Activated CD4-positive, alpha-beta memory T cell treated with anti-CD3 and anti-CD28 coated beads for 36 hours (primary cell): ENCODE measurements at regions not wholly inside any gene's neighbourhood (a gene's known extent, or its start where the extent isn't known, plus 50 kb on each side); places are given as distances from the start of the nearest gene placed in this dataset.
"Not testable (repeated sequence)": the region's sequence is repeated elsewhere in the genome, so short reads cannot be mapped to it uniquely, and the experiment has no call there.

ENCODE experiments used
- CTCF ChIA-PET: fragments of 350-600 bp; sonication (Branson Sonifier 250); formaldehyde crosslinking; loops from one replicate; lab custom pipeline; 2021; ENCODE audit warnings: antibody characterized with exemption, inconsistent platforms; lab: Charles Lee
- POLR2A ChIA-PET: fragments of 350-600 bp; sonication (Branson Sonifier 250); formaldehyde crosslinking; loops from one replicate; lab custom pipeline; 2021; ENCODE audit warnings: antibody characterized with exemption; lab: Charles Lee
- DNase-seq: peaks from one replicate; pipeline ENCODE4 v3.0.0-alpha.2; 2020
- H3K27ac Mint-ChIP-seq: one replicate; pipeline ENCODE4 v1.8.0; 2021; ENCODE audit warnings: mixed read lengths
- H3K27me3 Mint-ChIP-seq: one replicate; pipeline ENCODE4 v1.8.0; 2021; ENCODE audit warnings: mixed read lengths
- H3K36me3 Mint-ChIP-seq: one replicate; pipeline ENCODE4 v1.8.0; 2021; ENCODE audit warnings: mixed read lengths
- H3K4me1 Mint-ChIP-seq: one replicate; pipeline ENCODE4 v1.8.0; 2021; ENCODE audit warnings: low read depth, mixed read lengths
- H3K4me3 Mint-ChIP-seq: one replicate; pipeline ENCODE4 v1.8.0; 2021; ENCODE audit warnings: mild to moderate bottlenecking, mixed read lengths
- H3K9me3 Mint-ChIP-seq: one replicate; pipeline ENCODE4 v1.8.0; 2021; ENCODE audit warnings: mixed read lengths
- intact Hi-C: fragments of 100-400 bp; cut with micrococcal nuclease; formaldehyde crosslinking; loops from one replicate; pipeline ENCODE4 v1.15.1; 2023

DNA sequence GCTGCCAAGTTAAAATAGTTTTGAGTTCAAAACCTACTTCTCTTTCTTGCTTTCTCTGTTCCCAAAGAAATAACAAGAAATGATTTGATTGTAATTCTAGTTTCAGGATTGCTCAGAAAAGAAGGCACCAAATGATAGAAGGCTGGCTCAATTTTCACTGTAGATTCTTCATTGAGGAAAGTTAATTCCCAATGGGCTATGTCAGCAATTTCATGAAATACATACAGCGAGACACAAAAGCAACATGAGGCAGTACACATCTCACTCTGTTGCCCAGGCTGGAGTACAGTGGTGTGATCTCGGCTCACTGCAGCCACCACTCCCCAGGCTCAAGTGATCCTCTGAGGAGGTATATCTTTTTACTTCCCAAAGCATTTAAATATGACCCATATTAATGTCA, 1659.9 kb upstream of the C9orf72 start:
- DNase-seq = no peak
- intact Hi-C loops = no loop called here
- H3K9me3 Mint-ChIP-seq = no peaks in the 10 kb centered on the region
- no peak overlapping the region for H3K27ac Mint-ChIP-seq
- ChIA-PET POLR2A (no interaction called here), CTCF (no interaction called here)
- H3K4me1 Mint-ChIP-seq = no peaks in the 10 kb centered on the region
- no peak overlapping the region for H3K4me3 Mint-ChIP-seq
- H3K27me3 Mint-ChIP-seq = no peaks in the 10 kb centered on the region
- no peaks in the 10 kb centered on the region for H3K36me3 Mint-ChIP-seq

GRCh38 chr9:29241320-29241719, 1668.0 kb upstream of the C9orf72 start:
- H3K27ac Mint-ChIP-seq = no peak overlapping the region

GRCh38 chr9:29245351-29245750, 1672.1 kb upstream of the C9orf72 start:
- Mint-ChIP-seq H3K9me3 (no peaks in the 10 kb centered on the region), H3K4me1 (no peaks in the 10 kb centered on the region), H3K27ac (no peak overlapping the region), H3K27me3 (no peaks in the 10 kb centered on the region), H3K4me3 (no peak overlapping the region), H3K36me3 (no peaks in the 10 kb centered on the region)
- ChIA-PET CTCF (no interaction called here), POLR2A (no interaction called here)
- no peak for DNase-seq
- intact Hi-C loops = no loop called here

More at GRCh38 chr9:29241320-29241719, 1668.0 kb upstream of the C9orf72 start:
- intact Hi-C loops = no loop called here
- H3K4me1 Mint-ChIP-seq = no peaks in the 10 kb centered on the region
- ChIA-PET POLR2A (no interaction called here), CTCF (no interaction called here)
- no peak for DNase-seq
- no peak overlapping the region for H3K4me3 Mint-ChIP-seq
- no peaks in the 10 kb centered on the region for H3K36me3 Mint-ChIP-seq
- H3K27me3 Mint-ChIP-seq = no peaks in the 10 kb centered on the region
- H3K9me3 Mint-ChIP-seq = no peaks in the 10 kb centered on the region

- H3K4me3 Mint-ChIP-seq, H3K27me3 Mint-ChIP-seq, intact Hi-C loops, POLR2A ChIA-PET, H3K9me3 Mint-ChIP-seq, H3K36me3 Mint-ChIP-seq, DNase-seq, CTCF ChIA-PET, H3K4me1 Mint-ChIP-seq, H3K27ac Mint-ChIP-seq: not testable (repeated sequence)
Measured at GRCh38 chr9:29270400-29270799, 1697.1 kb upstream of the C9orf72 start.

- Mint-ChIP-seq H3K4me3 (no peak overlapping the region), H3K36me3 (no peaks in the 10 kb centered on the region)
Measured at GRCh38 chr9:29282121-29282520, 1708.8 kb upstream of the C9orf72 start.

GRCh38 chr9:29285818-29286217, 1712.5 kb upstream of the C9orf72 start:
- Mint-ChIP-seq H3K27me3 (no peaks in the 10 kb centered on the region), H3K9me3 (no peaks in the 10 kb centered on the region), H3K27ac (no peak overlapping the region), H3K4me1 (no peaks in the 10 kb centered on the region), H3K4me3 (no peak overlapping the region), H3K36me3 (no peaks in the 10 kb centered on the region)
- intact Hi-C loops = no loop called here
- DNase-seq = no peak
- POLR2A ChIA-PET = no interaction called here
- CTCF ChIA-PET = no interaction called here

More at GRCh38 chr9:29282121-29282520, 1708.8 kb upstream of the C9orf72 start:
- DNase-seq = no peak
- Mint-ChIP-seq H3K9me3 (no peaks in the 10 kb centered on the region), H3K27me3 (no peaks in the 10 kb centered on the region), H3K4me1 (no peaks in the 10 kb centered on the region), H3K27ac (no peak overlapping the region)
- ChIA-PET POLR2A (no interaction called here), CTCF (no interaction called here)
- intact Hi-C loops = no loop called here

GRCh38 chr9:29289365-29289764, 1716.1 kb upstream of the C9orf72 start:
- peaks cover 10% of the 10 kb centered on the region for H3K9me3 Mint-ChIP-seq
- no peak overlapping the region for H3K4me3 Mint-ChIP-seq
- H3K27ac Mint-ChIP-seq = no peak overlapping the region
- H3K27me3 Mint-ChIP-seq = no peaks in the 10 kb centered on the region
- intact Hi-C loops = no loop called here
- ChIA-PET POLR2A (no interaction called here), CTCF (no interaction called here)
- no peaks in the 10 kb centered on the region for H3K36me3 Mint-ChIP-seq
- H3K4me1 Mint-ChIP-seq = no peaks in the 10 kb centered on the region
- no peak for DNase-seq

- DNase-seq = no peak
- no peaks in the 10 kb centered on the region for H3K36me3 Mint-ChIP-seq
- no peak overlapping the region for H3K4me3 Mint-ChIP-seq
- H3K27me3 Mint-ChIP-seq = no peaks in the 10 kb centered on the region
- intact Hi-C loops = no loop called here
- POLR2A ChIA-PET = no interaction called here
- no peaks in the 10 kb centered on the region for H3K4me1 Mint-ChIP-seq
- CTCF ChIA-PET = no interaction called here
- no peak overlapping the region for H3K27ac Mint-ChIP-seq
- H3K9me3 Mint-ChIP-seq = peaks cover 14% of the 10 kb centered on the region
Measured at GRCh38 chr9:29290516-29290915, 1717.2 kb upstream of the C9orf72 start.

GRCh38 chr9:29297592-29297991, 1724.3 kb upstream of the C9orf72 start:
- no peak for DNase-seq
- Mint-ChIP-seq H3K27ac (no peak overlapping the region), H3K9me3 (peaks cover 14% of the 10 kb centered on the region), H3K27me3 (no peaks in the 10 kb centered on the region), H3K4me3 (no peak overlapping the region), H3K36me3 (no peaks in the 10 kb centered on the region), H3K4me1 (no peaks in the 10 kb centered on the region)
- intact Hi-C loops = no loop called here
- CTCF ChIA-PET = no interaction called here
- POLR2A ChIA-PET = no interaction called here

GRCh38 chr9:29311221-29311620, 1737.9 kb upstream of the C9orf72 start:
- no peak for DNase-seq
- CTCF ChIA-PET = no interaction called here
- no peaks in the 10 kb centered on the region for H3K27me3 Mint-ChIP-seq
- no peaks in the 10 kb centered on the region for H3K36me3 Mint-ChIP-seq
- intact Hi-C loops = no loop called here
- no peaks in the 10 kb centered on the region for H3K4me1 Mint-ChIP-seq
- H3K27ac Mint-ChIP-seq = no peak overlapping the region
- peaks cover 3% of the 10 kb centered on the region for H3K9me3 Mint-ChIP-seq
- POLR2A ChIA-PET = no interaction called here
- H3K4me3 Mint-ChIP-seq = no peak overlapping the region

GRCh38 chr9:29312327-29312726, 1739.0 kb upstream of the C9orf72 start:
- H3K9me3 Mint-ChIP-seq = peaks cover 3% of the 10 kb centered on the region
- ChIA-PET CTCF (no interaction called here), POLR2A (no interaction called here)
- no peaks in the 10 kb centered on the region for H3K27me3 Mint-ChIP-seq
- H3K36me3 Mint-ChIP-seq = no peaks in the 10 kb centered on the region
- intact Hi-C loops = no loop called here
- H3K27ac Mint-ChIP-seq = no peak overlapping the region
- DNase-seq = no peak
- H3K4me1 Mint-ChIP-seq = no peaks in the 10 kb centered on the region
- H3K4me3 Mint-ChIP-seq = no peak overlapping the region

- H3K27me3 Mint-ChIP-seq = no peaks in the 10 kb centered on the region
- DNase-seq = no peak
- intact Hi-C loops = no loop called here
- H3K4me1 Mint-ChIP-seq = no peaks in the 10 kb centered on the region
- POLR2A ChIA-PET = no interaction called here
- H3K27ac Mint-ChIP-seq = no peak overlapping the region
- peaks cover 7% of the 10 kb centered on the region for H3K9me3 Mint-ChIP-seq
- H3K4me3 Mint-ChIP-seq = no peak overlapping the region
- H3K36me3 Mint-ChIP-seq = no peaks in the 10 kb centered on the region
- CTCF ChIA-PET = no interaction called here
Measured at GRCh38 chr9:29319736-29320513, 1746.6 kb upstream of the C9orf72 start.

- CTCF ChIA-PET = no interaction called here
Measured at GRCh38 chr9:29322240-29322639, 1749.0 kb upstream of the C9orf72 start.

More at GRCh38 chr9:29322240-29322639, 1749.0 kb upstream of the C9orf72 start:
- H3K36me3 Mint-ChIP-seq = no peaks in the 10 kb centered on the region
- intact Hi-C loops = no loop called here
- H3K27ac Mint-ChIP-seq = no peak overlapping the region
- H3K27me3 Mint-ChIP-seq = no peaks in the 10 kb centered on the region
- POLR2A ChIA-PET = no interaction called here
- no peaks in the 10 kb centered on the region for H3K4me1 Mint-ChIP-seq
- no peak overlapping the region for H3K4me3 Mint-ChIP-seq
- no peak for DNase-seq
- H3K9me3 Mint-ChIP-seq = peaks cover 7% of the 10 kb centered on the region
